Neural progenitor cell (in vitro differentiated cells): ENCODE measurements at regions not wholly inside any gene's neighbourhood (a gene's known extent, or its start where the extent isn't known, plus 50 kb on each side); places are given as distances from the start of the nearest gene placed in this dataset.

Experiments used
- DNase-seq: peaks from one replicate; pipeline ENCODE4 v3.0.0-alpha.2; 2016; ENCODE audit warnings: low spot score
- H2AFZ ChIP-seq: fragments of 200-600 bp; sonication (generic); replicated peaks from 2 replicates; pipeline ENCODE4 v1.6.1; 2016; ENCODE audit warnings: antibody characterized with exemption
- H3F3A ChIP-seq: fragments of 200-600 bp; sonication (generic); 2 replicates; pipeline ENCODE4 v1.6.1; 2016; ENCODE audit warnings: antibody characterized with exemption, low read depth
- H3K27ac ChIP-seq: fragments of 200-600 bp; sonication (generic); 2 replicates; pipeline ENCODE4 v1.5.1; 2016; ENCODE audit warnings: mild to moderate bottlenecking
- H3K27me3 ChIP-seq: fragments of 200-600 bp; sonication (generic); 2 replicates; pipeline ENCODE4 v1.6.1; 2016; ENCODE audit warnings: mild to moderate bottlenecking, moderate library complexity
- H3K36me3 ChIP-seq: fragments of 200-600 bp; sonication (generic); 2 replicates; pipeline ENCODE4 v1.5.1; 2016
- H3K4me1 ChIP-seq: fragments of 200-600 bp; sonication (generic); 2 replicates; pipeline ENCODE4 v1.6.1; 2016; ENCODE audit warnings: mixed run types
- H3K4me2 ChIP-seq: fragments of 200-600 bp; sonication (generic); 2 replicates; pipeline ENCODE4 v1.6.1; 2016
- H3K4me3 ChIP-seq: fragments of 200-600 bp; sonication (generic); 2 replicates; pipeline ENCODE4 v1.5.1; 2016
- H3K79me2 ChIP-seq: fragments of 200-600 bp; sonication (generic); 2 replicates; pipeline ENCODE4 v1.6.1; 2016; ENCODE audit warnings: low read depth
- H3K9ac ChIP-seq: fragments of 200-600 bp; sonication (generic); 2 replicates; pipeline ENCODE4 v1.6.1; 2016
- H3K9me3 ChIP-seq: fragments of 200-600 bp; sonication (generic); 2 replicates; pipeline ENCODE4 v1.5.1; 2016; ENCODE audit warnings: low read depth
- H4K20me1 ChIP-seq: fragments of 200-600 bp; sonication (generic); 2 replicates; pipeline ENCODE4 v1.6.1; 2016; ENCODE audit warnings: low read depth
- H3K27ac Mint-ChIP-seq: 3 replicates; pipeline ENCODE4 v1.8.0; 2021; ENCODE audit warnings: mixed read lengths
- H3K27me3 Mint-ChIP-seq: 2 replicates; pipeline ENCODE4 v1.8.0; 2022; ENCODE audit warnings: low read depth, mild to moderate bottlenecking, inconsistent platforms, moderate library complexity, mixed read lengths; ENCODE audit not compliant: insufficient read depth
- H3K36me3 Mint-ChIP-seq: 3 replicates; pipeline ENCODE4 v1.8.0; 2021; ENCODE audit warnings: mixed read lengths
- H3K4me1 Mint-ChIP-seq: 3 replicates; pipeline ENCODE4 v1.8.0; 2021; ENCODE audit warnings: mixed read lengths
- H3K4me3 Mint-ChIP-seq: 3 replicates; pipeline ENCODE4 v1.8.0; 2021; ENCODE audit warnings: mild to moderate bottlenecking, moderate library complexity, mixed read lengths
- H3K9me3 Mint-ChIP-seq: 3 replicates; pipeline ENCODE4 v1.8.0; 2020; ENCODE audit warnings: mixed read lengths
- CTCF ChIP-seq: fragments of 200-600 bp; sonication (generic); IDR thresholded peaks from 2 replicates; pipeline ENCODE4 v1.5.1; 2017; ENCODE audit warnings: antibody characterized with exemption, mild to moderate bottlenecking
- EZH2 ChIP-seq: fragments of 200-600 bp; sonication (generic); IDR thresholded peaks from 2 replicates; pipeline ENCODE4 v1.6.1; 2017; ENCODE audit warnings: antibody characterized with exemption, mild to moderate bottlenecking, moderate library complexity
- EZH2phosphoT487 ChIP-seq: fragments of 200-600 bp; sonication (generic); IDR thresholded peaks from 2 replicates; pipeline ENCODE4 v1.6.1; 2017; ENCODE audit warnings: antibody characterized with exemption

- Histone ChIP-seq H3K27me3 (no peaks in the 10 kb centered on the region), H3K4me3 (no peak overlapping the region), H3K9ac (no peak overlapping the region), H3K36me3 (no peaks in the 10 kb centered on the region), H3F3A (no peaks in the 10 kb centered on the region), H3K9me3 (no peaks in the 10 kb centered on the region), H4K20me1 (no peaks in the 10 kb centered on the region), H3K27ac (no peak overlapping the region), H3K79me2 (no peaks in the 10 kb centered on the region), H2AFZ (no peak overlapping the region), H3K4me1 (no peaks in the 10 kb centered on the region), H3K4me2 (no peak overlapping the region)
- Mint-ChIP-seq H3K4me3 (no peak overlapping the region), H3K27ac (no peak overlapping the region), H3K4me1 (peaks cover 6% of the 10 kb centered on the region), H3K27me3 (peaks cover 19% of the 10 kb centered on the region), H3K36me3 (peaks cover 6% of the 10 kb centered on the region), H3K9me3 (peaks cover 31% of the 10 kb centered on the region)
- TF ChIP-seq EZH2 (no peak), EZH2phosphoT487 (no peak), CTCF (no peak)
- no peak for DNase-seq
These were observed 72.5 kb downstream of the ACKR3 start for GRCh38 chr2:236642125-236642524.

- Histone ChIP-seq H3F3A (no peaks in the 10 kb centered on the region), H2AFZ (no peak overlapping the region), H3K79me2 (no peaks in the 10 kb centered on the region), H3K4me2 (no peak overlapping the region), H3K36me3 (no peaks in the 10 kb centered on the region), H4K20me1 (no peaks in the 10 kb centered on the region), H3K4me1 (no peaks in the 10 kb centered on the region), H3K9me3 (no peaks in the 10 kb centered on the region), H3K4me3 (no peak overlapping the region), H3K9ac (no peak overlapping the region), H3K27ac (no peak overlapping the region), H3K27me3 (no peaks in the 10 kb centered on the region)
- no peak for TF ChIP-seq EZH2phosphoT487
- TF ChIP-seq CTCF, result no peak
- TF ChIP-seq EZH2, result no peak
- DNase-seq, result no peak
- Mint-ChIP-seq H3K4me3 (no peak overlapping the region), H3K4me1 (peaks cover 6% of the 10 kb centered on the region), H3K27ac (no peak overlapping the region), H3K27me3 (peaks cover 19% of the 10 kb centered on the region), H3K9me3 (peaks cover 31% of the 10 kb centered on the region), H3K36me3 (peaks cover 6% of the 10 kb centered on the region)
These were observed 73.1 kb downstream of the ACKR3 start for GRCh38 chr2:236642584-236643291.

GRCh38 chr2:236643480-236643879 is 73.9 kb downstream of the ACKR3 start:
- no peak for DNase-seq
- peaks cover 35% of the 10 kb centered on the region for H3K9me3 Mint-ChIP-seq
- H3F3A ChIP-seq, result no peaks in the 10 kb centered on the region
- TF ChIP-seq EZH2, result no peak
- TF ChIP-seq CTCF, result no peak
- no peak overlapping the region for H3K27ac Mint-ChIP-seq
- H3K36me3 ChIP-seq, result no peaks in the 10 kb centered on the region
- peaks cover 19% of the 10 kb centered on the region for H3K27me3 Mint-ChIP-seq
- no peak overlapping the region for H3K4me3 ChIP-seq
- no peak overlapping the region for H3K4me2 ChIP-seq
- no peak overlapping the region for H3K4me3 Mint-ChIP-seq
- H3K27me3 ChIP-seq, result no peaks in the 10 kb centered on the region
- peaks cover 6% of the 10 kb centered on the region for H3K4me1 Mint-ChIP-seq
- H3K27ac ChIP-seq, result no peak overlapping the region
- H3K79me2 ChIP-seq, result no peaks in the 10 kb centered on the region
- H3K4me1 ChIP-seq, result no peaks in the 10 kb centered on the region
- H3K9me3 ChIP-seq, result no peaks in the 10 kb centered on the region
- H3K9ac ChIP-seq, result no peak overlapping the region
- H2AFZ ChIP-seq, result no peak overlapping the region
- H3K36me3 Mint-ChIP-seq, result peaks cover 6% of the 10 kb centered on the region
- H4K20me1 ChIP-seq, result no peaks in the 10 kb centered on the region
